ENCODE measurements at regions not wholly inside any gene's neighbourhood (a gene's known extent, or its start where the extent isn't known, plus 50 kb on each side); places are given as distances from the start of the nearest gene placed in this dataset.

DNA sequence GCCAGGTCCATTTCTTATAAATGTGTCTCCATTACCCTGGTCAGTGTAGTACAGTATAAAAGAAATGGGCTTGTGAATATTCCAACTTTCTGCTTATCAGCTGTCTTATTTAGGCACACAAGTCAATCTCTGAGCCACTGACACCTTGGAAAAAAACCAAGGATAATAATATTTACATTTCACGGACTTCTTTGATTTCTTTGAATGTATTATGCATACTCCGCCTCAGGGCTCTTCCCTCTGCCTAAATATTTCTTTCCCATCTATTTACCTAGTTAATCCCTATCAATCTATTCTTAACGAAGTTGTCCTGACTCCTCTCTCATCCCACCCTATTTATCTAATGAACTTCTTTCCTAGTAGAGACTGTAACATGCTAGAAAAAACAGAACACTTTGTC is 253.8 kb downstream of the CRPPA start:
- H3K9me2 ChIP-seq (ENCODE audit: insufficient read depth), result no peaks in the 10 kb centered on the region; the same call in 1 of the 2 replicates
- ATAC-seq, result no peak
- H3K9me3 Mint-ChIP-seq, result peaks cover 21% of the 10 kb centered on the region; the same call in 2 of the 3 replicates

DNA sequence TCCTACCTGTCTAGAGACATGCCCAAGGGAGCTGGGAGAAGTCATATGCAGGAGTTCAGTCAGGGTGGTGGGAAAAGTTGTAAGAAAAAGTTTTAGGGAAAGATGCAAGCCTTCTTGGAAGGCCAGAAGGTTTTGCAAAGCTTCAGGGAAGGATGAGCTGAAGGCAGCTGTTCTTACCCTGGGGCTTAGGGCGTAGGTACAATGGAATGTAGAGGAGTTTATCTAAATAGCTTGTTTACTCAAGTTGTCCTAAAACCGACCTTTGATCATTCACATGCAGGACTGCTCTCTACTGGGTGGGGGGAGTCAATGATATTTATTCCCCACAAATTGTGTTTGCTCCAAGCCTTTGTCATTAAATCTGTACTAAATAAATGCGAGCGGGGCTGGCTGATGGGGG is 277.0 kb downstream of the CRPPA start:
- Histone ChIP-seq H3K4me3 (no peak overlapping the region), H3K79me2 (replicated peaks; ENCODE audit: insufficient read depth) (no peaks in the 10 kb centered on the region), H3K4me1 (ENCODE audit: insufficient read depth) (no peaks in the 10 kb centered on the region), H2AFZ (no peak overlapping the region), H4K20me1 (replicated peaks; ENCODE audit: insufficient read depth) (no peaks in the 10 kb centered on the region), H3K27ac (ENCODE audit: low read depth) (no peak overlapping the region), H3K9me2 (ENCODE audit: insufficient read depth) (no peaks in the 10 kb centered on the region; the same call in none of the 2 replicates), H3K36me3 (ENCODE audit: insufficient read depth) (no peaks in the 10 kb centered on the region), H3K4me2 (no peak overlapping the region), H3F3A (replicated peaks; ENCODE audit: low read depth) (no peaks in the 10 kb centered on the region), H3K27me3 (ENCODE audit: insufficient read depth) (no peaks in the 10 kb centered on the region)
- H3K4me1 Mint-ChIP-seq, result no peaks in the 10 kb centered on the region
- no peak overlapping the region for H3K27ac Mint-ChIP-seq
- peaks cover 3% of the 10 kb centered on the region for H3K27me3 Mint-ChIP-seq (ENCODE audit: insufficient read depth, low read depth, poor library complexity)
- H3K9me3 Mint-ChIP-seq, result peaks cover 44% of the 10 kb centered on the region
- no peak for ATAC-seq
- no peak for TF ChIP-seq POLR2AphosphoS5 (IDR thresholded peaks at IDR 0.05; ENCODE audit: low read depth)
- H3K36me3 Mint-ChIP-seq (ENCODE audit: low read depth), result peaks cover 31% of the 10 kb centered on the region; the same call in 2 of the 3 replicates
- no peak for DNase-seq (ENCODE audit: low spot score)
- no peak overlapping the region for H3K4me3 Mint-ChIP-seq

More for the DNA sequence above, 253.8 kb downstream of the CRPPA start:
- H2AFZ ChIP-seq, result no peak overlapping the region
- H3K27ac Mint-ChIP-seq, result no peak overlapping the region
- no peaks in the 10 kb centered on the region for H3K4me1 ChIP-seq (ENCODE audit: insufficient read depth)
- H3K4me3 ChIP-seq, result no peak overlapping the region
- H3K36me3 ChIP-seq (ENCODE audit: insufficient read depth), result no peaks in the 10 kb centered on the region
- TF ChIP-seq STAT1 (IDR thresholded peaks at IDR 0.05; ENCODE audit: unreplicated experiment) (no peak), ZNF331 (CRISPR knock-in tag; IDR thresholded peaks at IDR 0.05; ENCODE audit: low read depth) (no peak), JUNB (IDR thresholded peaks at IDR 0.05; ENCODE audit: unreplicated experiment) (no peak), EZH2phosphoT487 (IDR thresholded peaks at IDR 0.05; ENCODE audit: unreplicated experiment) (no peak), ZNF114 (CRISPR knock-in tag; IDR thresholded peaks at IDR 0.05) (no peak), NANOG (IDR thresholded peaks at IDR 0.05; ENCODE audit: borderline replicate concordance) (no peak)
- TF ChIP-seq, protein P1, sequence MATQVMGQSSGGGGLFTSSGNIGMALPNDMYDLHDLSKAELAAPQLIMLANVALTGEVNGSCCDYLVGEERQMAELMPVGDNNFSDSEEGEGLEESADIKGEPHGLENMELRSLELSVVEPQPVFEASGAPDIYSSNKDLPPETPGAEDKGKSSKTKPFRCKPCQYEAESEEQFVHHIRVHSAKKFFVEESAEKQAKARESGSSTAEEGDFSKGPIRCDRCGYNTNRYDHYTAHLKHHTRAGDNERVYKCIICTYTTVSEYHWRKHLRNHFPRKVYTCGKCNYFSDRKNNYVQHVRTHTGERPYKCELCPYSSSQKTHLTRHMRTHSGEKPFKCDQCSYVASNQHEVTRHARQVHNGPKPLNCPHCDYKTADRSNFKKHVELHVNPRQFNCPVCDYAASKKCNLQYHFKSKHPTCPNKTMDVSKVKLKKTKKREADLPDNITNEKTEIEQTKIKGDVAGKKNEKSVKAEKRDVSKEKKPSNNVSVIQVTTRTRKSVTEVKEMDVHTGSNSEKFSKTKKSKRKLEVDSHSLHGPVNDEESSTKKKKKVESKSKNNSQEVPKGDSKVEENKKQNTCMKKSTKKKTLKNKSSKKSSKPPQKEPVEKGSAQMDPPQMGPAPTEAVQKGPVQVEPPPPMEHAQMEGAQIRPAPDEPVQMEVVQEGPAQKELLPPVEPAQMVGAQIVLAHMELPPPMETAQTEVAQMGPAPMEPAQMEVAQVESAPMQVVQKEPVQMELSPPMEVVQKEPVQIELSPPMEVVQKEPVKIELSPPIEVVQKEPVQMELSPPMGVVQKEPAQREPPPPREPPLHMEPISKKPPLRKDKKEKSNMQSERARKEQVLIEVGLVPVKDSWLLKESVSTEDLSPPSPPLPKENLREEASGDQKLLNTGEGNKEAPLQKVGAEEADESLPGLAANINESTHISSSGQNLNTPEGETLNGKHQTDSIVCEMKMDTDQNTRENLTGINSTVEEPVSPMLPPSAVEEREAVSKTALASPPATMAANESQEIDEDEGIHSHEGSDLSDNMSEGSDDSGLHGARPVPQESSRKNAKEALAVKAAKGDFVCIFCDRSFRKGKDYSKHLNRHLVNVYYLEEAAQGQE (IDR thresholded peaks at IDR 0.05; ENCODE audit: unreplicated experiment), result no peak
- H3K4me2 ChIP-seq, result no peak overlapping the region
- no peaks in the 10 kb centered on the region for H3K27me3 ChIP-seq (ENCODE audit: insufficient read depth)
- DNase-seq (ENCODE audit: low spot score), result no peak
- no peaks in the 10 kb centered on the region for H3F3A ChIP-seq (replicated peaks; ENCODE audit: low read depth)
- no peak overlapping the region for H3K27ac ChIP-seq (ENCODE audit: low read depth)
- peaks cover 6% of the 10 kb centered on the region; the same call in 2 of the 3 replicates for H3K36me3 Mint-ChIP-seq (ENCODE audit: low read depth)
- H3K4me1 Mint-ChIP-seq, result no peaks in the 10 kb centered on the region
- H3K79me2 ChIP-seq (replicated peaks; ENCODE audit: insufficient read depth), result no peaks in the 10 kb centered on the region
- H3K4me3 Mint-ChIP-seq, result no peak overlapping the region
- H3K27me3 Mint-ChIP-seq (ENCODE audit: insufficient read depth, low read depth, poor library complexity), result peaks cover 1% of the 10 kb centered on the region
- no peaks in the 10 kb centered on the region for H4K20me1 ChIP-seq (replicated peaks; ENCODE audit: insufficient read depth)

DNA sequence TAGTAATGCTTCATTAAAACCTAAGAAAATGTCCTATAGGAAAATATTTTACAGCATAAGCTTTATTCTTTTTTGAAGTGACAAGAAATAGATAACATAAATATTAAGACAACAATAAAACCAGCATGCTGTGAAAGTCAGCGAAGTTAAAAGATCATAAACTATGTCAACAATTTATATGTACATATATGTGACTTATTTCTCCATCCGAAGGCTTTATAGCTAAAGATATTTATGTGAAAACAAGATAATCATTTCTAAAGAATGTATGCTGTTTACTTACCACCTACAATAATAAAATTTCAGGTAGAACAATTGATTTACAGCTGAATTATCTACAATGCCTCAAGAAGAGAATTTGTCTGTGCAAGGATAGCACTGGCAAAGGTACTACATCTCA is 283.4 kb downstream of the CRPPA start:
- DNase-seq (ENCODE audit: low spot score) (no peak), ATAC-seq (no peak)
- H3K4me3 Mint-ChIP-seq, result no peak overlapping the region
- H3K36me3 ChIP-seq (ENCODE audit: insufficient read depth), result no peaks in the 10 kb centered on the region
- H3K27ac ChIP-seq (ENCODE audit: low read depth), result no peak overlapping the region
- no peak overlapping the region for H3K4me3 ChIP-seq
- H3K9me2 ChIP-seq (ENCODE audit: insufficient read depth), result no peaks in the 10 kb centered on the region; the same call in 1 of the 2 replicates
- no peaks in the 10 kb centered on the region for H3F3A ChIP-seq (replicated peaks; ENCODE audit: low read depth)
- no peaks in the 10 kb centered on the region for H3K79me2 ChIP-seq (replicated peaks; ENCODE audit: insufficient read depth)
- H3K36me3 Mint-ChIP-seq (ENCODE audit: low read depth), result no peaks in the 10 kb centered on the region
- no peak overlapping the region for H3K4me2 ChIP-seq
- no peaks in the 10 kb centered on the region for H3K27me3 ChIP-seq (ENCODE audit: insufficient read depth)
- no peaks in the 10 kb centered on the region for H4K20me1 ChIP-seq (replicated peaks; ENCODE audit: insufficient read depth)
- no peak overlapping the region for H3K27ac Mint-ChIP-seq
- no peaks in the 10 kb centered on the region for H3K27me3 Mint-ChIP-seq (ENCODE audit: insufficient read depth, low read depth, poor library complexity)
- no peak overlapping the region for H2AFZ ChIP-seq
- no peaks in the 10 kb centered on the region for H3K4me1 Mint-ChIP-seq
- 0 out of 3 replicates have a peak, but pooled peaks cover under 1% of the 10 kb centered on the region for H3K9me3 Mint-ChIP-seq
- TF ChIP-seq, protein P2, sequence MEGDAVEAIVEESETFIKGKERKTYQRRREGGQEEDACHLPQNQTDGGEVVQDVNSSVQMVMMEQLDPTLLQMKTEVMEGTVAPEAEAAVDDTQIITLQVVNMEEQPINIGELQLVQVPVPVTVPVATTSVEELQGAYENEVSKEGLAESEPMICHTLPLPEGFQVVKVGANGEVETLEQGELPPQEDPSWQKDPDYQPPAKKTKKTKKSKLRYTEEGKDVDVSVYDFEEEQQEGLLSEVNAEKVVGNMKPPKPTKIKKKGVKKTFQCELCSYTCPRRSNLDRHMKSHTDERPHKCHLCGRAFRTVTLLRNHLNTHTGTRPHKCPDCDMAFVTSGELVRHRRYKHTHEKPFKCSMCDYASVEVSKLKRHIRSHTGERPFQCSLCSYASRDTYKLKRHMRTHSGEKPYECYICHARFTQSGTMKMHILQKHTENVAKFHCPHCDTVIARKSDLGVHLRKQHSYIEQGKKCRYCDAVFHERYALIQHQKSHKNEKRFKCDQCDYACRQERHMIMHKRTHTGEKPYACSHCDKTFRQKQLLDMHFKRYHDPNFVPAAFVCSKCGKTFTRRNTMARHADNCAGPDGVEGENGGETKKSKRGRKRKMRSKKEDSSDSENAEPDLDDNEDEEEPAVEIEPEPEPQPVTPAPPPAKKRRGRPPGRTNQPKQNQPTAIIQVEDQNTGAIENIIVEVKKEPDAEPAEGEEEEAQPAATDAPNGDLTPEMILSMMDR (conservative IDR thresholded peaks at IDR 0.05; ENCODE audit: low read depth in 2 of 2), result no peak
- no peaks in the 10 kb centered on the region for H3K4me1 ChIP-seq (ENCODE audit: insufficient read depth)

Measured in GM23338 (cell line).